ENCODE measurements at regions not wholly inside any gene's neighbourhood (a gene's known extent, or its start where the extent isn't known, plus 50 kb on each side); places are given as distances from the start of the nearest gene placed in this dataset.

GRCh38 chrX:39308126-39308525 is 506.9 kb downstream of the MID1IP1 start:
- Mint-ChIP-seq H3K4me3 (no peak overlapping the region), H3K4me1 (peaks cover 16% of the 10 kb centered on the region), H3K9me3 (no peaks in the 10 kb centered on the region), H3K36me3 (no peaks in the 10 kb centered on the region), H3K27ac (no peak overlapping the region), H3K27me3 (peaks cover 6% of the 10 kb centered on the region)
- ATAC-seq = no peak

GRCh38 chrX:39309018-39309635 is 507.9 kb downstream of the MID1IP1 start:
- no peaks in the 10 kb centered on the region for H3K36me3 Mint-ChIP-seq
- peaks cover 6% of the 10 kb centered on the region for H3K27me3 Mint-ChIP-seq
- peak; percentile 89 for ATAC-seq
- H3K4me3 Mint-ChIP-seq = no peak overlapping the region
- H3K9me3 Mint-ChIP-seq = no peaks in the 10 kb centered on the region
- H3K4me1 Mint-ChIP-seq = peaks cover 24% of the 10 kb centered on the region
- H3K27ac Mint-ChIP-seq = peak overlapping the region; percentile 48

GRCh38 chrX:39309721-39310152 is 508.5 kb downstream of the MID1IP1 start:
- H3K4me3 Mint-ChIP-seq = no peak overlapping the region
- H3K27me3 Mint-ChIP-seq = peaks cover 6% of the 10 kb centered on the region
- H3K9me3 Mint-ChIP-seq = no peaks in the 10 kb centered on the region
- ATAC-seq = no peak
- peaks cover 26% of the 10 kb centered on the region for H3K4me1 Mint-ChIP-seq
- H3K36me3 Mint-ChIP-seq = no peaks in the 10 kb centered on the region
- peak overlapping the region; percentile 48 for H3K27ac Mint-ChIP-seq

- Mint-ChIP-seq H3K9me3 (peaks cover under 1% of the 10 kb centered on the region), H3K27ac (peak overlapping the region; percentile 55), H3K36me3 (no peaks in the 10 kb centered on the region), H3K4me3 (no peak overlapping the region), H3K4me1 (peaks cover 26% of the 10 kb centered on the region), H3K27me3 (peaks cover 9% of the 10 kb centered on the region)
- ATAC-seq = no peak
Measured at GRCh38 chrX:39310891-39311290, 509.6 kb downstream of the MID1IP1 start.

- no peak for ATAC-seq
- peaks cover 26% of the 10 kb centered on the region for H3K4me1 Mint-ChIP-seq
- no peak overlapping the region for H3K4me3 Mint-ChIP-seq
- no peak overlapping the region for H3K27ac Mint-ChIP-seq
- peaks cover 15% of the 10 kb centered on the region for H3K27me3 Mint-ChIP-seq
- no peaks in the 10 kb centered on the region for H3K36me3 Mint-ChIP-seq
- peaks cover 4% of the 10 kb centered on the region for H3K9me3 Mint-ChIP-seq
Measured at GRCh38 chrX:39311646-39312045, 510.4 kb downstream of the MID1IP1 start.

GRCh38 chrX:39313146-39313545 is 511.9 kb downstream of the MID1IP1 start:
- Mint-ChIP-seq H3K36me3 (no peaks in the 10 kb centered on the region), H3K9me3 (peaks cover 4% of the 10 kb centered on the region), H3K27ac (no peak overlapping the region), H3K4me3 (no peak overlapping the region), H3K4me1 (peaks cover 26% of the 10 kb centered on the region), H3K27me3 (peaks cover 15% of the 10 kb centered on the region)
- no peak for ATAC-seq

- peaks cover 10% of the 10 kb centered on the region for H3K27me3 Mint-ChIP-seq
- peaks cover 6% of the 10 kb centered on the region for H3K4me1 Mint-ChIP-seq
- no peaks in the 10 kb centered on the region for H3K36me3 Mint-ChIP-seq
- H3K4me3 Mint-ChIP-seq = no peak overlapping the region
- ATAC-seq = no peak
- H3K27ac Mint-ChIP-seq = no peak overlapping the region
- H3K9me3 Mint-ChIP-seq = peaks cover 4% of the 10 kb centered on the region
Measured at GRCh38 chrX:39318506-39319343, 517.5 kb downstream of the MID1IP1 start.

- no peak overlapping the region for H3K4me3 Mint-ChIP-seq
- H3K27me3 Mint-ChIP-seq = peaks cover 15% of the 10 kb centered on the region
- no peaks in the 10 kb centered on the region for H3K36me3 Mint-ChIP-seq
- H3K27ac Mint-ChIP-seq = peak overlapping the region; percentile 63
- H3K9me3 Mint-ChIP-seq = peaks cover 4% of the 10 kb centered on the region
- no peaks in the 10 kb centered on the region for H3K4me1 Mint-ChIP-seq
- ATAC-seq = no peak
Measured at GRCh38 chrX:39320165-39320564, 518.9 kb downstream of the MID1IP1 start.

GRCh38 chrX:39322496-39322895 is 521.2 kb downstream of the MID1IP1 start:
- no peaks in the 10 kb centered on the region for H3K4me1 Mint-ChIP-seq
- H3K27ac Mint-ChIP-seq = no peak overlapping the region
- H3K4me3 Mint-ChIP-seq = no peak overlapping the region
- peaks cover 10% of the 10 kb centered on the region for H3K27me3 Mint-ChIP-seq
- ATAC-seq = no peak
- H3K9me3 Mint-ChIP-seq = no peaks in the 10 kb centered on the region
- no peaks in the 10 kb centered on the region for H3K36me3 Mint-ChIP-seq

- H3K27me3 Mint-ChIP-seq = peaks cover 25% of the 10 kb centered on the region
- ATAC-seq = no peak
- no peaks in the 10 kb centered on the region for H3K9me3 Mint-ChIP-seq
- H3K4me3 Mint-ChIP-seq = no peak overlapping the region
- H3K36me3 Mint-ChIP-seq = no peaks in the 10 kb centered on the region
- H3K4me1 Mint-ChIP-seq = peaks cover 6% of the 10 kb centered on the region
- H3K27ac Mint-ChIP-seq = no peak overlapping the region
Measured at GRCh38 chrX:39324233-39324930, 523.1 kb downstream of the MID1IP1 start.

- H3K27ac Mint-ChIP-seq = peak overlapping the region; percentile 52
- ATAC-seq = no peak
Measured at GRCh38 chrX:39327255-39327654, 526.0 kb downstream of the MID1IP1 start.

GRCh38 chrX:39327705-39328104 is 526.4 kb downstream of the MID1IP1 start:
- H3K27ac Mint-ChIP-seq = peak overlapping the region; percentile 52
- peaks cover 29% of the 10 kb centered on the region for H3K4me1 Mint-ChIP-seq
- H3K4me3 Mint-ChIP-seq = no peak overlapping the region
- H3K9me3 Mint-ChIP-seq = no peaks in the 10 kb centered on the region
- ATAC-seq = no peak
- peaks cover 27% of the 10 kb centered on the region for H3K27me3 Mint-ChIP-seq
- no peaks in the 10 kb centered on the region for H3K36me3 Mint-ChIP-seq

More at GRCh38 chrX:39327255-39327654, 526.0 kb downstream of the MID1IP1 start:
- H3K36me3 Mint-ChIP-seq = no peaks in the 10 kb centered on the region
- peaks cover 27% of the 10 kb centered on the region for H3K27me3 Mint-ChIP-seq
- no peak overlapping the region for H3K4me3 Mint-ChIP-seq
- no peaks in the 10 kb centered on the region for H3K9me3 Mint-ChIP-seq
- peaks cover 24% of the 10 kb centered on the region for H3K4me1 Mint-ChIP-seq

GRCh38 chrX:39328661-39329060 is 527.4 kb downstream of the MID1IP1 start:
- Mint-ChIP-seq H3K4me3 (no peak overlapping the region), H3K36me3 (no peaks in the 10 kb centered on the region), H3K27me3 (peaks cover 27% of the 10 kb centered on the region), H3K27ac (no peak overlapping the region), H3K4me1 (peaks cover 29% of the 10 kb centered on the region), H3K9me3 (no peaks in the 10 kb centered on the region)
- ATAC-seq = no peak

GRCh38 chrX:39331082-39331704 is 529.9 kb downstream of the MID1IP1 start:
- Mint-ChIP-seq H3K4me1 (peaks cover 34% of the 10 kb centered on the region), H3K36me3 (no peaks in the 10 kb centered on the region), H3K27me3 (peaks cover 21% of the 10 kb centered on the region), H3K9me3 (no peaks in the 10 kb centered on the region), H3K27ac (peak overlapping the region; percentile 23), H3K4me3 (no peak overlapping the region)
- peak; percentile 94 for ATAC-seq

GRCh38 chrX:39333451-39333850 is 532.2 kb downstream of the MID1IP1 start:
- Mint-ChIP-seq H3K4me3 (no peak overlapping the region), H3K36me3 (no peaks in the 10 kb centered on the region), H3K4me1 (peaks cover 48% of the 10 kb centered on the region), H3K27me3 (peaks cover 10% of the 10 kb centered on the region), H3K27ac (no peak overlapping the region), H3K9me3 (no peaks in the 10 kb centered on the region)
- no peak for ATAC-seq

Measured in stimulated activated memory B cell treated with anti-CD40 and anti-IgM and Interleukin-4, amounts not matched to agents 10 μg/mL and 1 μg/mL and 100 μg/mL, for 72 hours (primary cell).